ENCODE measurements at regions not wholly inside any gene's neighbourhood (a gene's known extent, or its start where the extent isn't known, plus 50 kb on each side); places are given as distances from the start of the nearest gene placed in this dataset.

- TF ChIP-seq CTCF (IDR thresholded peaks at IDR 0.05) = no peak
- TF ChIP-seq EZH2 (IDR thresholded peaks at IDR 0.05; ENCODE audit: borderline replicate concordance, insufficient read depth, low read depth, low read length, poor library complexity, severe bottlenecking) = no peak
- ChIA-PET CTCF (no interaction called here), POLR2A (no interaction called here)
- intact Hi-C loops (cut with micrococcal nuclease) = no loop called here
- ATAC-seq (ENCODE audit: low read depth) (no peak), DNase-seq (no peak)
- H3K27me3 ChIP-seq (replicated peaks in 1 of 4; ENCODE audit: control extremely low read depth in 1 of 4, control insufficient read depth in 3 of 4, insufficient read depth in 4 of 4, low read length in 3 of 4) = peaks cover 0 to 8% (median 1%) of the 10 kb centered on the region in 4 experiments
- Mint-ChIP-seq H3K27me3 (peaks cover 20% of the 10 kb centered on the region), H3K9me3 (ENCODE audit: insufficient read depth) (no peaks in the 10 kb centered on the region), H3K27ac (no peak overlapping the region), H3K4me1 (no peaks in the 10 kb centered on the region), H3K4me3 (no peak overlapping the region)
- H3K36me3 ChIP-seq (replicated peaks in 1 of 2; ENCODE audit: control extremely low read depth in 1 of 2, control insufficient read depth in 1 of 2, extremely low read depth in 1 of 2, insufficient read depth in 2 of 2, low read length in 1 of 2) = no peaks in the 10 kb centered on the region
- no peaks in the 10 kb centered on the region for H3K9me3 ChIP-seq (ENCODE audit: control extremely low read depth in 1 of 3, control insufficient read depth in 2 of 3, insufficient read depth in 1 of 3, low read length in 2 of 3)
- H4K20me1 ChIP-seq (ENCODE audit: control insufficient read depth, insufficient read depth, low read length, poor library complexity, severe bottlenecking) = no peaks in the 10 kb centered on the region
- no peak overlapping the region for H3K4me2 ChIP-seq (replicated peaks; ENCODE audit: low read depth, low read length, poor library complexity, severe bottlenecking)
- H2AFZ ChIP-seq (ENCODE audit: insufficient read depth, low read depth, low read length, poor library complexity, severe bottlenecking) = no peak overlapping the region
- H3K79me2 ChIP-seq (ENCODE audit: control insufficient read depth, insufficient read depth, low read length) = no peaks in the 10 kb centered on the region
- H3K27ac ChIP-seq (ENCODE audit: low read length in 2 of 2) = no peak overlapping the region
- WGBS (ENCODE audit: insufficient coverage) = 90% methylated on average over 4 of the region's 6 CpGs
- H3K4me1 ChIP-seq (ENCODE audit: control insufficient read depth in 2 of 2, insufficient read depth in 2 of 2, low read length in 2 of 2) = no peaks in the 10 kb centered on the region
- no peak overlapping the region for H3K4me3 ChIP-seq (ENCODE audit: control extremely low read depth in 1 of 5, extremely low read depth in 1 of 5, insufficient read depth in 1 of 5, low read depth in 2 of 5, low read length in 4 of 5)
- no peak overlapping the region for H3K9ac ChIP-seq (ENCODE audit: low read length)
Measured at GRCh38 chr11:11731311-11732083, 109.7 kb upstream of the GALNT18 start.

- Mint-ChIP-seq H3K27ac (no peak overlapping the region), H3K27me3 (peaks cover 22% of the 10 kb centered on the region), H3K4me1 (no peaks in the 10 kb centered on the region), H3K9me3 (ENCODE audit: insufficient read depth) (no peaks in the 10 kb centered on the region), H3K4me3 (no peak overlapping the region)
- POLR2A ChIA-PET = no interaction called here
- Histone ChIP-seq H3K9me3 (ENCODE audit: control extremely low read depth in 1 of 3, control insufficient read depth in 2 of 3, insufficient read depth in 1 of 3, low read length in 2 of 3) (no peaks in the 10 kb centered on the region), H3K4me3 (ENCODE audit: control extremely low read depth in 1 of 5, extremely low read depth in 1 of 5, insufficient read depth in 1 of 5, low read depth in 2 of 5, low read length in 4 of 5) (no peak overlapping the region), H2AFZ (ENCODE audit: insufficient read depth, low read depth, low read length, poor library complexity, severe bottlenecking) (no peak overlapping the region), H3K36me3 (replicated peaks in 1 of 2; ENCODE audit: control extremely low read depth in 1 of 2, control insufficient read depth in 1 of 2, extremely low read depth in 1 of 2, insufficient read depth in 2 of 2, low read length in 1 of 2) (no peaks in the 10 kb centered on the region), H3K9ac (ENCODE audit: low read length) (no peak overlapping the region), H3K27ac (ENCODE audit: low read length in 2 of 2) (no peak overlapping the region), H4K20me1 (ENCODE audit: control insufficient read depth, insufficient read depth, low read length, poor library complexity, severe bottlenecking) (no peaks in the 10 kb centered on the region), H3K4me1 (ENCODE audit: control insufficient read depth in 2 of 2, insufficient read depth in 2 of 2, low read length in 2 of 2) (no peaks in the 10 kb centered on the region), H3K79me2 (ENCODE audit: control insufficient read depth, insufficient read depth, low read length) (no peaks in the 10 kb centered on the region), H3K4me2 (replicated peaks; ENCODE audit: low read depth, low read length, poor library complexity, severe bottlenecking) (no peak overlapping the region), H3K27me3 (replicated peaks in 1 of 4; ENCODE audit: control extremely low read depth in 1 of 4, control insufficient read depth in 3 of 4, insufficient read depth in 4 of 4, low read length in 3 of 4) (peaks cover 0 to 3% (median 1%) of the 10 kb centered on the region in 4 experiments)
- WGBS (ENCODE audit: insufficient coverage) = no CpG with 5 or more reads among the region's 2 CpGs
- CTCF ChIA-PET = no interaction called here
- TF ChIP-seq CTCF (IDR thresholded peaks at IDR 0.05) = no peak
- TF ChIP-seq EZH2 (IDR thresholded peaks at IDR 0.05; ENCODE audit: borderline replicate concordance, insufficient read depth, low read depth, low read length, poor library complexity, severe bottlenecking) = no peak
- DNase-seq (no peak), ATAC-seq (ENCODE audit: low read depth) (no peak)
- intact Hi-C loops (cut with micrococcal nuclease) = no loop called here
Measured at GRCh38 chr11:11728386-11728785, 106.6 kb upstream of the GALNT18 start.

Measured in B cell (primary cell).